ENCODE measurements at regions not wholly inside any gene's neighbourhood (a gene's known extent, or its start where the extent isn't known, plus 50 kb on each side); places are given as distances from the start of the nearest gene placed in this dataset.

- TF ChIP-seq, protein P1, sequence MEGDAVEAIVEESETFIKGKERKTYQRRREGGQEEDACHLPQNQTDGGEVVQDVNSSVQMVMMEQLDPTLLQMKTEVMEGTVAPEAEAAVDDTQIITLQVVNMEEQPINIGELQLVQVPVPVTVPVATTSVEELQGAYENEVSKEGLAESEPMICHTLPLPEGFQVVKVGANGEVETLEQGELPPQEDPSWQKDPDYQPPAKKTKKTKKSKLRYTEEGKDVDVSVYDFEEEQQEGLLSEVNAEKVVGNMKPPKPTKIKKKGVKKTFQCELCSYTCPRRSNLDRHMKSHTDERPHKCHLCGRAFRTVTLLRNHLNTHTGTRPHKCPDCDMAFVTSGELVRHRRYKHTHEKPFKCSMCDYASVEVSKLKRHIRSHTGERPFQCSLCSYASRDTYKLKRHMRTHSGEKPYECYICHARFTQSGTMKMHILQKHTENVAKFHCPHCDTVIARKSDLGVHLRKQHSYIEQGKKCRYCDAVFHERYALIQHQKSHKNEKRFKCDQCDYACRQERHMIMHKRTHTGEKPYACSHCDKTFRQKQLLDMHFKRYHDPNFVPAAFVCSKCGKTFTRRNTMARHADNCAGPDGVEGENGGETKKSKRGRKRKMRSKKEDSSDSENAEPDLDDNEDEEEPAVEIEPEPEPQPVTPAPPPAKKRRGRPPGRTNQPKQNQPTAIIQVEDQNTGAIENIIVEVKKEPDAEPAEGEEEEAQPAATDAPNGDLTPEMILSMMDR (IDR thresholded peaks at IDR 0.05) = no peak
- no peak for TF ChIP-seq EZH2 (IDR thresholded peaks at IDR 0.05)
Measured at GRCh38 chr17:78302478-78302877, 57.4 kb downstream of the SOCS3 start.

Data from neural progenitor cell (in vitro differentiated cells).